ENCODE measurements at regions not wholly inside any gene's neighbourhood (a gene's known extent, or its start where the extent isn't known, plus 50 kb on each side); places are given as distances from the start of the nearest gene placed in this dataset.

- Histone ChIP-seq H2AFZ (no peak overlapping the region), H3K27me3 (ENCODE audit: insufficient read depth, low read depth) (no peaks in the 10 kb centered on the region), H3K4me3 (no peak overlapping the region), H4K20me1 (ENCODE audit: insufficient read depth) (no peaks in the 10 kb centered on the region), H3K4me1 (replicated peaks; ENCODE audit: insufficient read depth) (peaks cover 46% of the 10 kb centered on the region), H3K36me3 (ENCODE audit: low read depth) (no peaks in the 10 kb centered on the region), H3K4me2 (no peak overlapping the region), H3K9me2 (ENCODE audit: insufficient read depth) (no peaks in the 10 kb centered on the region), H3K79me2 (ENCODE audit: low read depth) (no peaks in the 10 kb centered on the region), H3F3A (ENCODE audit: insufficient read depth, low read depth) (peaks cover 32% of the 10 kb centered on the region), H3K27ac (peak overlapping the region; percentile 79; the same call in 1 of the 2 replicates), H3K9me3 (ENCODE audit: insufficient read depth, low read depth) (no peaks in the 10 kb centered on the region)
- no TSS peak for BruUV-seq (replicated peaks)
- intact Hi-C loops (cut with micrococcal nuclease; ENCODE audit: unreplicated experiment), result no loop called here
- ChIA-PET POLR2A (ENCODE audit: unreplicated experiment) (no interaction called here), CTCF (interaction anchor here (0.5 kb wide), 1 partner anchor 797 kb away, joined by 3 read pairs; no protein-coding TSS in a partner anchor)
- TF ChIP-seq CTCF (conservative IDR thresholded peaks at IDR 0.05) (no peak), EZH2 (IDR thresholded peaks at IDR 0.05; ENCODE audit: low read depth) (no peak)
- DNase-seq, result no peak
These were observed 184.5 kb upstream of the PRSS58 start for GRCh38 chr7:142442396-142442795.

- Histone ChIP-seq H3K9me3 (ENCODE audit: insufficient read depth, low read depth) (no peaks in the 10 kb centered on the region), H3K4me3 (peak overlapping the region; percentile 16; the same call in 1 of the 2 replicates), H3K4me1 (replicated peaks; ENCODE audit: insufficient read depth) (peaks cover 46% of the 10 kb centered on the region)
These were observed 183.1 kb upstream of the PRSS58 start for GRCh38 chr7:142440906-142441411.

More at GRCh38 chr7:142440906-142441411, 183.1 kb upstream of the PRSS58 start:
- no peaks in the 10 kb centered on the region for H3K36me3 ChIP-seq (ENCODE audit: low read depth)
- no peaks in the 10 kb centered on the region for H3K9me2 ChIP-seq (ENCODE audit: insufficient read depth)
- TSS peak; percentile 42 for BruUV-seq (replicated peaks)
- peak overlapping the region; percentile 6; the same call in 1 of the 2 replicates for H2AFZ ChIP-seq
- DNase-seq, result peak; percentile 55 to 93
- intact Hi-C loops (cut with micrococcal nuclease; ENCODE audit: unreplicated experiment), result loop anchor here (1.0 kb wide), 2 partner anchors 18 to 115 kb away; no protein-coding TSS in a partner anchor
- peak overlapping the region; percentile 79 for H3K27ac ChIP-seq
- TF ChIP-seq EZH2 (IDR thresholded peaks at IDR 0.05; ENCODE audit: low read depth) (no peak), CTCF (conservative IDR thresholded peaks at IDR 0.05) (no peak)
- peaks cover 32% of the 10 kb centered on the region for H3F3A ChIP-seq (ENCODE audit: insufficient read depth, low read depth)
- POLR2A ChIA-PET (ENCODE audit: unreplicated experiment), result interaction anchor here (0.6 kb wide), 2 partner anchors 354 to 416 kb away, joined by 3 to 4 read pairs; no protein-coding TSS in a partner anchor
- no peaks in the 10 kb centered on the region for H3K79me2 ChIP-seq (ENCODE audit: low read depth)
- peak overlapping the region; percentile 64 for H3K4me2 ChIP-seq
- no peaks in the 10 kb centered on the region for H3K27me3 ChIP-seq (ENCODE audit: insufficient read depth, low read depth)
- CTCF ChIA-PET, result interaction anchor here (0.6 to 1.4 kb wide), 5 partner anchors 18 to 904 kb away, joined by 3 to 11 read pairs (median 5); no protein-coding TSS in a partner anchor
- H4K20me1 ChIP-seq (ENCODE audit: insufficient read depth), result no peaks in the 10 kb centered on the region

All from PC-9 (cell line).